RWPE2 (cell line): ENCODE measurements at regions not wholly inside any gene's neighbourhood (a gene's known extent, or its start where the extent isn't known, plus 50 kb on each side); places are given as distances from the start of the nearest gene placed in this dataset.

Experiments
- ATAC-seq: fragments of 200-7000 bp; cut with Tn5 transposase; 3 replicates; pipeline ENCODE4 v1.9.1; 2021; ENCODE audit warnings: low read depth
- DNase-seq: peaks from one replicate; pipeline ENCODE4 v3.0.0-alpha.2; 2020; ENCODE audit warnings: low spot score
- H3K27ac ChIP-seq: fragments of 450-650 bp; 2 replicates; pipeline ENCODE4 v1.5.1; 2017; ENCODE audit warnings: mild to moderate bottlenecking; ENCODE audit not compliant: poor library complexity, severe bottlenecking
- H3K27me3 ChIP-seq: fragments of 250-450 bp; sonication (Bioruptor Pico); 2 replicates; pipeline ENCODE4 v1.5.1; 2021; ENCODE audit warnings: mild to moderate bottlenecking, moderate library complexity; ENCODE audit not compliant: insufficient read depth, poor library complexity, severe bottlenecking
- H3K36me3 ChIP-seq: fragments of 250-450 bp; sonication (Bioruptor Pico); 2 replicates; pipeline ENCODE4 v1.5.1; 2020; ENCODE audit warnings: low read depth, mild to moderate bottlenecking, moderate library complexity
- H3K4me1 ChIP-seq: fragments of 250-450 bp; sonication (Bioruptor Pico); 2 replicates; pipeline ENCODE4 v1.5.1; 2021; ENCODE audit warnings: mild to moderate bottlenecking, moderate library complexity; ENCODE audit not compliant: insufficient read depth, poor library complexity, severe bottlenecking
- H3K4me3 ChIP-seq: fragments of 250-450 bp; sonication (Bioruptor Pico); 2 replicates; pipeline ENCODE4 v1.5.1; 2021; ENCODE audit warnings: mild to moderate bottlenecking, moderate library complexity; ENCODE audit not compliant: severe bottlenecking
- H3K9me3 ChIP-seq: fragments of 250-450 bp; sonication (Bioruptor Pico); 2 replicates; pipeline ENCODE4 v1.5.1; 2021; ENCODE audit warnings: mild to moderate bottlenecking, moderate library complexity; ENCODE audit not compliant: severe bottlenecking
- TF ChIP-seq, protein P1 (sequence below): fragments of 450-650 bp; IDR thresholded peaks from one replicate; pipeline ENCODE4 v1.5.1; 2017; ENCODE audit warnings: mild to moderate bottlenecking, moderate library complexity; ENCODE audit not compliant: poor library complexity, severe bottlenecking

DNA sequence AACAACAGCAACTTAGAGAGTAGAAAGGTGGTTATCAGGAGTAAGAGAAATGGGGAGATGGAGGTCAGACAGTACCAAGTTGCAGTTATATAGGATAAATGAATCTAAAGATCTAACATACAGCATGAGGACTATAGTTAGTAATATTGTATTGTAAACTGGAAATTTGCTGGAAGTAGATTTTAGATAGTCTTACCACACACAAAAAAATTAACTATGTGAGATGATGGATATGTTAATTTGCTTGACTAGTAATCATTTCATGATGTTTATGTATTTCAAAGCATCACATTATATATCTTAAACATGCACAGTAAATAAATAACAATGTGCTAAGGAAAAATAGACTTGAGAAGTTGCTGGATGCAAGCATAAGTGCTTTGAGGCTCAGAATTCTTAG lies 622.1 kb downstream of the CCDC171 start:
- DNase-seq (no peak), ATAC-seq (no peak)
- TF ChIP-seq, protein P1, sequence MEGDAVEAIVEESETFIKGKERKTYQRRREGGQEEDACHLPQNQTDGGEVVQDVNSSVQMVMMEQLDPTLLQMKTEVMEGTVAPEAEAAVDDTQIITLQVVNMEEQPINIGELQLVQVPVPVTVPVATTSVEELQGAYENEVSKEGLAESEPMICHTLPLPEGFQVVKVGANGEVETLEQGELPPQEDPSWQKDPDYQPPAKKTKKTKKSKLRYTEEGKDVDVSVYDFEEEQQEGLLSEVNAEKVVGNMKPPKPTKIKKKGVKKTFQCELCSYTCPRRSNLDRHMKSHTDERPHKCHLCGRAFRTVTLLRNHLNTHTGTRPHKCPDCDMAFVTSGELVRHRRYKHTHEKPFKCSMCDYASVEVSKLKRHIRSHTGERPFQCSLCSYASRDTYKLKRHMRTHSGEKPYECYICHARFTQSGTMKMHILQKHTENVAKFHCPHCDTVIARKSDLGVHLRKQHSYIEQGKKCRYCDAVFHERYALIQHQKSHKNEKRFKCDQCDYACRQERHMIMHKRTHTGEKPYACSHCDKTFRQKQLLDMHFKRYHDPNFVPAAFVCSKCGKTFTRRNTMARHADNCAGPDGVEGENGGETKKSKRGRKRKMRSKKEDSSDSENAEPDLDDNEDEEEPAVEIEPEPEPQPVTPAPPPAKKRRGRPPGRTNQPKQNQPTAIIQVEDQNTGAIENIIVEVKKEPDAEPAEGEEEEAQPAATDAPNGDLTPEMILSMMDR: no peak
- no peaks in the 10 kb centered on the region for H3K36me3 ChIP-seq
- no peak overlapping the region for H3K4me3 ChIP-seq
- H3K4me1 ChIP-seq: no peaks in the 10 kb centered on the region
- no peak overlapping the region for H3K27ac ChIP-seq
- no peaks in the 10 kb centered on the region for H3K27me3 ChIP-seq
- no peaks in the 10 kb centered on the region for H3K9me3 ChIP-seq

- DNase-seq (no peak), ATAC-seq (no peak)
- H3K9me3 ChIP-seq: no peaks in the 10 kb centered on the region
- no peak overlapping the region for H3K27ac ChIP-seq
- TF ChIP-seq, protein P1: no peak
- no peaks in the 10 kb centered on the region for H3K4me1 ChIP-seq
- no peak overlapping the region for H3K4me3 ChIP-seq
- H3K36me3 ChIP-seq: no peaks in the 10 kb centered on the region
- H3K27me3 ChIP-seq: no peaks in the 10 kb centered on the region
These were observed 622.6 kb downstream of the CCDC171 start for GRCh38 chr9:16175461-16175860.

- Histone ChIP-seq H3K4me1 (no peaks in the 10 kb centered on the region), H3K27me3 (no peaks in the 10 kb centered on the region), H3K4me3 (no peak overlapping the region), H3K27ac (no peak overlapping the region), H3K36me3 (no peaks in the 10 kb centered on the region), H3K9me3 (no peaks in the 10 kb centered on the region)
- no peak for ATAC-seq
- TF ChIP-seq, protein P1: no peak
- no peak for DNase-seq
These were observed 625.5 kb downstream of the CCDC171 start for GRCh38 chr9:16178294-16178693.

- Histone ChIP-seq H3K36me3 (no peaks in the 10 kb centered on the region), H3K4me3 (no peak overlapping the region), H3K27ac (no peak overlapping the region), H3K4me1 (no peaks in the 10 kb centered on the region), H3K9me3 (no peaks in the 10 kb centered on the region), H3K27me3 (no peaks in the 10 kb centered on the region)
- ATAC-seq: no peak
- TF ChIP-seq, protein P1: no peak
- DNase-seq: no peak
These were observed 626.7 kb downstream of the CCDC171 start for GRCh38 chr9:16179566-16179965.

GRCh38 chr9:16180091-16180490 lies 627.2 kb downstream of the CCDC171 start:
- TF ChIP-seq, protein P1: no peak
- H3K27ac ChIP-seq: no peak overlapping the region
- no peak for ATAC-seq

More at GRCh38 chr9:16180091-16180490, 627.2 kb downstream of the CCDC171 start:
- H3K4me3 ChIP-seq: no peak overlapping the region
- no peaks in the 10 kb centered on the region for H3K4me1 ChIP-seq
- H3K36me3 ChIP-seq: no peaks in the 10 kb centered on the region
- DNase-seq: no peak
- no peaks in the 10 kb centered on the region for H3K27me3 ChIP-seq
- no peaks in the 10 kb centered on the region for H3K9me3 ChIP-seq
